Ectodermal cell (in vitro differentiated cells): ENCODE measurements at regions not wholly inside any gene's neighbourhood (a gene's known extent, or its start where the extent isn't known, plus 50 kb on each side); places are given as distances from the start of the nearest gene placed in this dataset.
"Not testable (repeated sequence)": the region's sequence is repeated elsewhere in the genome, so short reads cannot be mapped to it uniquely, and the experiment has no call there.

Source experiments
- H3K27ac ChIP-seq: 2 replicates; pipeline ENCODE4 v1.7.0; 2013; ENCODE audit warnings: mild to moderate bottlenecking, low read depth, low read length; ENCODE audit not compliant: insufficient read depth, poor library complexity, severe bottlenecking
- H3K27me3 ChIP-seq: 2 replicates; pipeline ENCODE4 v1.7.0; 2013; ENCODE audit warnings: mild to moderate bottlenecking, low read length; ENCODE audit not compliant: insufficient read depth, control insufficient read depth, poor library complexity, severe bottlenecking
- H3K36me3 ChIP-seq: one replicate; pipeline ENCODE4 v1.7.0; 2013; ENCODE audit warnings: low read length; ENCODE audit not compliant: control insufficient read depth, insufficient read depth
- H3K4me1 ChIP-seq: one replicate; pipeline ENCODE4 v1.7.0; 2013; ENCODE audit warnings: low read length; ENCODE audit not compliant: control insufficient read depth, insufficient read depth
- H3K4me3 ChIP-seq: 2 replicates; pipeline ENCODE4 v1.7.0; 2013; ENCODE audit warnings: low read depth, low read length, control low read depth; ENCODE audit not compliant: insufficient read depth
- H3K9me3 ChIP-seq: 2 replicates; pipeline ENCODE4 v1.7.0; 2013; ENCODE audit warnings: mild to moderate bottlenecking, low read length, moderate library complexity; ENCODE audit not compliant: control insufficient read depth
- WGBS, 2 experiments: methylation state at CpG; one replicate each; pipeline ENCODE4 v1.1.7; 2013; ENCODE audit warnings: missing lambda C conversion rate in 2 of 2; 5-methylcytosine and 5-hydroxymethylcytosine counted together

DNA sequence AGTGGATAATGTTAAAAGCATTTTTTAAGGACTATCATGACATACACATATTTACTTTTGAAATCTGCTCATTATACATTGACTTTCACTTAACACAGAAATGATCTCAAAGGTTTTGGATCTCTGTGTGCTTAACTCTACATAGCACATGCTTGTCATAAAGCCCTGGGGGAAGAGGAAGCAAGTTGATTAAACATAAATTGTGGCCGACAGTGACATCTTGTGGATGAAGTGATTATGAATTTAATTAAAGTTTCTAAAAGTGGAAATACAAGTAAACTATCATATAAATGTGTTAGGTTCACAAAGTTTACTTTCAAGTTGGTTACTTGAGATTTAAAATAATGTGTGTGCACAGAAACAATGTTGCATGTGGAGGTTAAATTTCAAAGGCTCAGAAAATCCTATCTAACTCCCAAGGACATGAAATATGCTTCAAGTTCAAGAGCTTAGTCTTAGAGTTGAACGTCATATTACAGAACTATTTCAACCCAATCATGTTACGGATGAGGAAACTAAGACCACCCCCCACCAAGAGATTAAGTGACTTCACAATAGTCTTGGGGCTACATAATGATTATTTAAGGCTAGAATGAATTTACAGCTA is 1247.8 kb downstream of the GATA3 start:
- Histone ChIP-seq H3K27ac (no peak overlapping the region), H3K9me3 (no peaks in the 10 kb centered on the region), H3K4me1 (no peaks in the 10 kb centered on the region), H3K27me3 (no peaks in the 10 kb centered on the region), H3K36me3 (no peaks in the 10 kb centered on the region), H3K4me3 (no peak overlapping the region)
- 50 to 54% methylated on average over 2 to 3 of the region's 3 CpGs for WGBS, 2 experiments

DNA sequence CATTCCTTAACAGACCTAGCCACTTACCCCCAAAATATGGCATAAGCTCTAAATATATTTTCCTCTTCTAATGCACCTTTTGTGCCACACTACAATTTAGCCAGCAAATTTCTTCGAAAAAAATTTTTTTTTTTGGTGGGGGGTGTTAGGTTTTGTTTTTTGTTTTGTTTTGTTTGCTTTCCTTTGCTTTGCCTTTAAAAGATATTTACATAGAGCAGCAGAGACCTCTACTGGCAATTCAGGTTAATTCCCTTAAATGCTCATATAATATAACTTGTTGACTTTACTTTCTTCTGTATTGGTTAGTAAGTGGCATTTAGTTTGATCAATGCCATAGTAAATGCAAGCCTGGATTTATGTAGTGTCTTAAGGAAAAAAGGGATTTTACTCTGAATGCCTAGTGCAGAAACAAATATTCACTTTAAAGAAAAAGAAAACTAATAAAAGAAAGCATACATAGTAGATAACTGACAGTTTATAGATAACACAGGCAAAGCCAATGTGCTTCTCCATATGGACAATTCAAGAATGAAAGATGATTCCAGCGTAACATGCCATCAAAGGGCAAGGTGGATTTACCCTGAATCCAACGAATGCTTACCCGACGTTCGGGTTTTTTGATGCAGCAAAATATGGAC is 1250.6 kb downstream of the GATA3 start:
- Histone ChIP-seq H3K9me3 (no peaks in the 10 kb centered on the region), H3K27ac (no peak overlapping the region), H3K4me1 (no peaks in the 10 kb centered on the region), H3K27me3 (no peaks in the 10 kb centered on the region), H3K4me3 (no peak overlapping the region), H3K36me3 (no peaks in the 10 kb centered on the region)
- WGBS, 2 experiments, result 83 to 95% methylated on average over 5 to 6 of the region's 6 CpGs

DNA sequence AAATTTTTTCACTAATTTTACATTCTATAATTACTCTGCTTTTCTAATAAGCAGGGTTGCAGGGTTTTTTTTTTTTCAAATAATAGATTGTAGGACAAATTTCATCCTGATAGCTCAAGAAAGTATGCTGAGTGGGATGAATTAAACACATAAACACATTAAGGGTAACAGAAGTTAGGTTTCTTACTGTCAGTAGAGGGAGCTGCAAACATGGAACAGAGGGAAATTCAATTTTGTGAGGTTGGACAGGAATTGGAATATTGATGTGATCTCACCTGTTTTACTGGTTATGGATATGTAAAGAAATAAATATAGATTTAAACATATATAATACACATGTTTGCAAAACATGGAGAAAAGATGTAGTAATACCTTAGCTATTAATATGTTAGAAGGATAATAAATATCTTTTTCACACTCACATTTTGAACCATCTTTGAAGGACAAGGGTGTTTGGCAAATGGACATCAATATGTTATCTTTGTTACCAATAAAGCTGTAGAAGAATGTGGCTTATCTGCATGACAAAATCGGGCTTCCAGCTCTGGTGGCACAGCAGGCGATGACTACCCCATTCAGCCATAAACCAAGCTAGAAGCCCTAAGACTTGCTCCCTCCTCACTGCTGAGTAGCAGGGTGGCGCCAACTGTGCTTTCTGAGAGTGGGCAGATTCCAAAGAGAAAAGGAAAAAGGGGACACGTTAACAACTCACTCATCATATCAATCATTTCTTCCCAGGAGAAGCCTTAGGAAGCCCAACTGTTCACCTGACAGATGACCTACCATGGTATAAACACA is 1257.4 kb downstream of the GATA3 start:
- Histone ChIP-seq H3K27ac (no peak overlapping the region), H3K4me3 (no peak overlapping the region), H3K9me3 (no peaks in the 10 kb centered on the region), H3K4me1 (no peaks in the 10 kb centered on the region), H3K36me3 (no peaks in the 10 kb centered on the region), H3K27me3 (no peaks in the 10 kb centered on the region)
- WGBS, 2 experiments, result 70 to 72% methylated on average over 3 of the region's 4 CpGs

DNA sequence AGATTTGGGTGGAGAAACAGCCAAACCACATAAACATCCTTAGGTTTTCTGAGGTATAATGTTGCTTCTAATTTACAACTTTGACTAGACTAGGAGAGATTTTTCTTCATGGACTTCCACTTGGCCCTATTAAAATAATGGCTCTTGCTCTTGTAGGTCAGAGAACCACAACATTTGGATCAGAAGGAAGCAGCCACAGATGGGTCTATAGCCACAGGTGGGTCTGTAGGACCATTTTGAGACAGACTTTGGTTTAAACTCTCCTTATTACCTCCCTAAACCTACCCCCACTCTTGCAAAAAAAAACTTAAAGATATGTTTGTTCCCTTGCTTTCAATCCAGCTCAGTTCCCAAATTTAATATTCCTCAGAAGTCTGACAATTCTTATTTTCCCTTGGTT is 1260.8 kb downstream of the GATA3 start:
- Histone ChIP-seq H3K27me3 (no peaks in the 10 kb centered on the region), H3K4me3 (no peak overlapping the region), H3K27ac (no peak overlapping the region), H3K36me3 (no peaks in the 10 kb centered on the region), H3K4me1 (no peaks in the 10 kb centered on the region), H3K9me3 (no peaks in the 10 kb centered on the region)

DNA sequence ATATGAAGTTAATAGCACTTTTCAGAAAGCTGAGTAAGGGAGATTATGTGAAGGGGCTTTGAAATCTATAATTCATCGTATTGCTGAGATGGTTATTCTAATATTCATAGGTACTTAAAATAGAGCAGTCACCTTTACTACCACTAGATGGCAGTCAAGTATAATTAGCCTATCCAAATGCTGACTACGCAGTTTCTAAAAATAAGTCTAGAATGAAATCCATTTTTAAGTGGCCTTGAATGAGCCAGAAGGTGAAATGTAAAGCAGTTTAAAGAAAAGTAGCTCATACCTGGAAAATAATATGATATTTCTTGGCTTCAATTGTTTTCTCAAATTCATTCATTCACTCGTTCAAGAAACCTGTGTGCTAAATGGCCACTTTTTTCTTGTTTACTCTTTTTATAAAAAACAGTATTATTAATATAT is 1277.1 kb downstream of the GATA3 start:
- WGBS, 2 experiments, result 80 to 81% methylated on average over 1 to 3 of the region's 3 CpGs
- H3K36me3 ChIP-seq, result no peaks in the 10 kb centered on the region

DNA sequence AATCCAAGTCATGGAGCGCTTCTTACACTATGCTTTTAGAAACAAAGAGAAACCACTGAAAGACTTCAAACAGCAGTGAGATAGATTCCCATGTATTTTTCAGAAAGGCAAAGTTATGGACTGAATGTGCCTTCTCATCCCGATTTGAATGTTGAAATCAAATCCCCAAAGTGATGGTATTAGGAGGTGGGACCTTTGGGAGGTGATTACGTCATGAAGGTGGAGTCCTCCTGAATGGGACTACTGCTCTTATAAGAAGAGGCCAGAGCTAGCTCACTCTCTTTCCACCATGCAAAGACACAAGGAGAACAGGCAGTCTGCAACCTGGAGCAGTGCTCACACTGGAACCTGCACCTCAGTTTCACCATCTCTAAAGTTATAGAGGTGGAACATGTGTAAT is 1279.8 kb downstream of the GATA3 start:
- no peak overlapping the region for H3K4me3 ChIP-seq
- 90 to 96% methylated on average over 3 of the region's 3 CpGs for WGBS, 2 experiments
- no peak overlapping the region for H3K27ac ChIP-seq
- H3K27me3 ChIP-seq, result no peaks in the 10 kb centered on the region
- no peaks in the 10 kb centered on the region for H3K36me3 ChIP-seq
- H3K4me1 ChIP-seq, result no peaks in the 10 kb centered on the region
- H3K9me3 ChIP-seq, result no peaks in the 10 kb centered on the region

More for the DNA sequence above, 1277.1 kb downstream of the GATA3 start:
- H3K27ac ChIP-seq, result no peak overlapping the region
- H3K4me1 ChIP-seq, result no peaks in the 10 kb centered on the region
- H3K9me3 ChIP-seq, result no peaks in the 10 kb centered on the region
- H3K27me3 ChIP-seq, result no peaks in the 10 kb centered on the region
- H3K4me3 ChIP-seq, result no peak overlapping the region

DNA sequence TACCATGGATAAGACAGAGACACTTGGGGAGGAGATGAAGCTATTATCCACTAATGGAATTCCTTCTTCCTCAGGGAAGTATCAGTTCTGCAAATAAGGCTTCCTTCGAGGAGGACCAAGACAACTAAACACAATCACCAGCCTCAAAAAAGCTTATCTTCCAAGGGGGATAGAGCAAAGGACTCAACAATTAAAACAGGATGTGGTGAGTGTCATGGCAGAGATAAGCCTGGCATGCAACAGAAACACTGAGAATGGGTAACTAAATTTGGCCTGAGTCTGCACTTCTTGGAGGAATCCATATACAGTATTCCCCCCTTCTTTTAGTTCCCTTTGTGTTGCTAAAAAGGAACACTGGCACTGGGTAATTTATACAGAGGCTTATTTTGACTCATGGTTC is 1285.2 kb downstream of the GATA3 start:
- 88 to 100% methylated on average over 1 of the region's 1 CpG for WGBS, 2 experiments
- Histone ChIP-seq H3K9me3 (no peaks in the 10 kb centered on the region), H3K4me1 (no peaks in the 10 kb centered on the region), H3K27me3 (no peaks in the 10 kb centered on the region), H3K36me3 (no peaks in the 10 kb centered on the region), H3K4me3 (no peak overlapping the region), H3K27ac (no peak overlapping the region)

DNA sequence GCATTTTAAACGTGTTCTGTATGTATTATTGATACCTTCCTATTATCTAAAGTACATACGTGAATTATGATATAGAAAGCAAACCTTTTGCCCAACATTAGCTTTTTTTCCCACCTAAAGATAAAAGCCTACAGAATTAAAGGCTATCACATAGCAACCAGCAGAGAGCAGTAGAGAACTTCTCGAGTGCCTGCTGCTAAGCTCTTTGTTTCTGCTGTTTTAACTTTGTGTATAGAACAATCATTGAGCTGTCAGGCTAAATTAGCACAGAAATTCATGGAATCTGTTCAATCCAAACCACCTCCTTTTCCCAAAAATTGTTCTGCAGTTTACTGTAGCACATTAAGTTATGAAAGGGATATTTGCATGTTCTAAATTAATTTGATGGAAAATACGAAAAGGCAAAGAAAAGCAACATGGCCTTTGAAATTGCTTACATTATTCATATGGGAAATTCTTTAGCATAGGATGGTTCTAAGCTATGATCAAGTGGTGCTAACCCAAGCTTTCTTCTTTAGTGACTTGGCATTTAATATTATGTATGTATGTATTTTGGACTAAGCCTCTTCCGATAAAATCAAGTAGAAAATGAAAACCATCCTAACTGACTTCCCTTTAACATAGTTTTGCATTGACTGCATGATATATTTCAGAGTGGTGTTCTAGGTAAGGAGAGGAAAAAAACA is 1288.5 kb downstream of the GATA3 start:
- Histone ChIP-seq H3K4me1 (no peaks in the 10 kb centered on the region), H3K36me3 (no peaks in the 10 kb centered on the region), H3K27ac (no peak overlapping the region), H3K4me3 (no peak overlapping the region), H3K9me3 (no peaks in the 10 kb centered on the region), H3K27me3 (no peaks in the 10 kb centered on the region)
- WGBS, 2 experiments, result 47 to 49% methylated on average over 2 to 4 of the region's 5 CpGs

DNA sequence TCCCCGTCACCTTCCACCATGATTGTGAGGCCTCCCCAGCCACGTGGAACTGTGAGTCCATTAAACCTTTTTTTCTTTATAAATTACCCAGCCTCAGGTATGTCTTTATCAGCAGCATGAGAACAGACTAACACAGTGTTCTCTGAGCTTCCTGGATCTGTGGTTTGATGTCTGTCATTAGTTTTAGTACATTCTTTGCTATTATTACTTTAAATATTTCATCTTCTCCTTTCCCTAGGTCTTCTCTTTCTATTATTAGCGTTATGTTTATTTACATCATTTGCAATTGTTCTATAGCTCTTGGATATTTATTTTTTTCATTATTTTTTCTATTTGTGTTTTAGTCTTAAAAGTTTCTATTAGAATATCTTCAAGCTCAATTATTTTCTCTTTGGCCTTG is 1293.4 kb downstream of the GATA3 start:
- H3K4me1 ChIP-seq, H3K27me3 ChIP-seq, H3K4me3 ChIP-seq, H3K9me3 ChIP-seq, H3K27ac ChIP-seq, H3K36me3 ChIP-seq: not testable (repeated sequence)
- 89 to 90% methylated on average over 2 of the region's 3 CpGs for WGBS, 2 experiments

DNA sequence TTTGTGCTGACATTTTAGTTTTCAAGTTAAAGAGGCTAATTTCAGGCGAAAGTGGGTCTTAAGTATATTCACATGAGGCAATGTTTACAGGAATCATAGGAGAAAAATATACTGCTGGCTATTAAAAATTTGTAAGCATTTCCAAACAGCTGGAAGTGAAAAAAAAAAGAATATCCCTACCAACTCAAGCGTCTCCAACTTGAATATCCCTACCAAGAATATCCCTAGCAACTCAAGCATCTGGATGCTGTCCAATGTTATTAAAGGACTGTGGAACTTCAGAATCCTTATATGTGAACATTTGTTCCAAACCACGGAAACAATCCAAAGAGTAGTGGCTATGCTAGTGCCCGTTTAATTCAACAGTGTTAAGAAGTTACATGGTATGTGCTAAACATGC is 1303.0 kb downstream of the GATA3 start:
- H3K4me1 ChIP-seq, result no peaks in the 10 kb centered on the region
- H3K27ac ChIP-seq, result no peak overlapping the region
- 95% methylated on average over 4 of the region's 4 CpGs for WGBS, 2 experiments
- H3K27me3 ChIP-seq, result no peaks in the 10 kb centered on the region
- no peaks in the 10 kb centered on the region for H3K36me3 ChIP-seq
- H3K9me3 ChIP-seq, result no peaks in the 10 kb centered on the region
- no peak overlapping the region for H3K4me3 ChIP-seq
